ENCODE measurements at regions not wholly inside any gene's neighbourhood (a gene's known extent, or its start where the extent isn't known, plus 50 kb on each side); places are given as distances from the start of the nearest gene placed in this dataset.

DNA sequence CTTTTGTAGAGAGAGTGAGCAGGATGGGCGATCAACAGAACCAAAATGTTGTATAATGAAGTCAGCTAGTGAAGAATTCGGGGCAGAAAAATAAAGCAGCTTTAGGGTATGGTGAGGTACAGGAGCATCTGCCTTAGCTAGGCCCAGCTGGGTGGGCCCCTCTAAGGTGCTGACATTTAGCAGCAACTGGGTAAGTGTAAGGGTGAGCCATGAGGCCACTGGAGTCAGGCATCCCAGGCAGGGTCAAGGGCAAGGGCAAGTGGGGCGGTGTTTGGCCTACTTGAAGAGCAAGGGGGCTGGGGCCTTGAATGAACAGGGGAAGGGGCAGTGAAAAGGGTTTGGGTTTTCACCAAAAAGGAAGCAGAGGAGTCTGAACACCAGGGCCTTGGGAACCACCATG, 583.6 kb downstream of the BCL11B start:
- ChIA-PET CTCF (no interaction called here), POLR2A (no interaction called here)
- H3K27me3 ChIP-seq (ENCODE audit: control insufficient read depth, insufficient read depth, low read length): no peaks in the 10 kb centered on the region
- TF ChIP-seq, protein P1, sequence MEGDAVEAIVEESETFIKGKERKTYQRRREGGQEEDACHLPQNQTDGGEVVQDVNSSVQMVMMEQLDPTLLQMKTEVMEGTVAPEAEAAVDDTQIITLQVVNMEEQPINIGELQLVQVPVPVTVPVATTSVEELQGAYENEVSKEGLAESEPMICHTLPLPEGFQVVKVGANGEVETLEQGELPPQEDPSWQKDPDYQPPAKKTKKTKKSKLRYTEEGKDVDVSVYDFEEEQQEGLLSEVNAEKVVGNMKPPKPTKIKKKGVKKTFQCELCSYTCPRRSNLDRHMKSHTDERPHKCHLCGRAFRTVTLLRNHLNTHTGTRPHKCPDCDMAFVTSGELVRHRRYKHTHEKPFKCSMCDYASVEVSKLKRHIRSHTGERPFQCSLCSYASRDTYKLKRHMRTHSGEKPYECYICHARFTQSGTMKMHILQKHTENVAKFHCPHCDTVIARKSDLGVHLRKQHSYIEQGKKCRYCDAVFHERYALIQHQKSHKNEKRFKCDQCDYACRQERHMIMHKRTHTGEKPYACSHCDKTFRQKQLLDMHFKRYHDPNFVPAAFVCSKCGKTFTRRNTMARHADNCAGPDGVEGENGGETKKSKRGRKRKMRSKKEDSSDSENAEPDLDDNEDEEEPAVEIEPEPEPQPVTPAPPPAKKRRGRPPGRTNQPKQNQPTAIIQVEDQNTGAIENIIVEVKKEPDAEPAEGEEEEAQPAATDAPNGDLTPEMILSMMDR (IDR thresholded peaks at IDR 0.05; ENCODE audit: low read depth, low read length): no peak
- peaks cover 61% of the 10 kb centered on the region for H3K9me3 ChIP-seq (ENCODE audit: control insufficient read depth, insufficient read depth, low read length)
- DNase-seq (ENCODE audit: low read depth, low spot score): no peak
- H3K27ac ChIP-seq (ENCODE audit: low read depth, low read length): no peak overlapping the region
- H3K4me3 ChIP-seq (ENCODE audit: low read depth, low read length): no peak overlapping the region

DNA sequence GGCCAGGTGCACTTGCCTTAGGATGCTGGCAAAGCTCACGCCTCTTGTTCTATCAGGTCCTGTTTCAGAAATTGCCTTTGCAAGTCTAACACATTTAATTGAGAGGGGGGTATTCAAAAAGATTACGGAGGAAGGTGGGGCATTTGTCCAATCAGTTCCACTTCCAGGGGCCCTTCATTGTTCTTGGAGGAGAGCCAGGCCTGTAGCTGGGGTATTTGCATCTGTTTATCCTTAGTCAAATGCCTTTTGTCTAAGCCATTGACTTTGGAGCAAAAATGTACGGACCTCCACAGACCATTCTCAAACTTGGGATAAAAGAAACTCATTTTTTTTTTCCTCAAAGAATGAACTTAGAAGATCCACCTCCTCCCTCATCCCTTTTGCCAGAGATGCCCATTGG, 582.0 kb downstream of the BCL11B start:
- no peaks in the 10 kb centered on the region for H3K27me3 ChIP-seq (ENCODE audit: control insufficient read depth, insufficient read depth, low read length)
- CTCF ChIA-PET: no interaction called here
- POLR2A ChIA-PET: no interaction called here
- no peak for DNase-seq (ENCODE audit: low read depth, low spot score)
- TF ChIP-seq, protein P1 (IDR thresholded peaks at IDR 0.05; ENCODE audit: low read depth, low read length): no peak
- H3K27ac ChIP-seq (ENCODE audit: low read depth, low read length): no peak overlapping the region
- peaks cover 49% of the 10 kb centered on the region for H3K9me3 ChIP-seq (ENCODE audit: control insufficient read depth, insufficient read depth, low read length)
- no peak overlapping the region for H3K4me3 ChIP-seq (ENCODE audit: low read depth, low read length)

DNA sequence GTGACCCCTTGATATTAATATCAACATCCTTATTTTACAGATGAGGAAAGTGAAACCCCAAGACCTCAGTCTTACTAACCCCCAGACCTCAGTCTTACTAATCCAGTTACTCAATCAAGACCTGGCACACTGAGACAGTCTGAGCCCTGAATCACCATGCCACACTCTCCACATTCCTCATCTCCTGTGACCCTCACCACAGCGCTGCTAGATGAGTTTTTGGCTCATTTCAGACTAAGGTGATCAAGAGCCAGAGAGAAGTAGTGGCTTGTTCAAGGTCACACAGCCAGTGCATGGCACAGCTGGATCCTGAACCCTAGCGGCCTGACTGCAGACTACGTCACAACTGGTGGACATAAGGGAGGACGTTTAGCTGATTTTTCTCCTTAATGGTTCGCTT, 579.2 kb downstream of the BCL11B start:
- H3K4me3 ChIP-seq (ENCODE audit: low read depth, low read length): no peak overlapping the region
- CTCF ChIA-PET: no interaction called here
- no peak overlapping the region for H3K27ac ChIP-seq (ENCODE audit: low read depth, low read length)
- no peak for DNase-seq (ENCODE audit: low read depth, low spot score)
- TF ChIP-seq, protein P1 (IDR thresholded peaks at IDR 0.05; ENCODE audit: low read depth, low read length): no peak
- H3K9me3 ChIP-seq (ENCODE audit: control insufficient read depth, insufficient read depth, low read length): peaks cover 34% of the 10 kb centered on the region
- H3K27me3 ChIP-seq (ENCODE audit: control insufficient read depth, insufficient read depth, low read length): no peaks in the 10 kb centered on the region
- POLR2A ChIA-PET: no interaction called here

DNA sequence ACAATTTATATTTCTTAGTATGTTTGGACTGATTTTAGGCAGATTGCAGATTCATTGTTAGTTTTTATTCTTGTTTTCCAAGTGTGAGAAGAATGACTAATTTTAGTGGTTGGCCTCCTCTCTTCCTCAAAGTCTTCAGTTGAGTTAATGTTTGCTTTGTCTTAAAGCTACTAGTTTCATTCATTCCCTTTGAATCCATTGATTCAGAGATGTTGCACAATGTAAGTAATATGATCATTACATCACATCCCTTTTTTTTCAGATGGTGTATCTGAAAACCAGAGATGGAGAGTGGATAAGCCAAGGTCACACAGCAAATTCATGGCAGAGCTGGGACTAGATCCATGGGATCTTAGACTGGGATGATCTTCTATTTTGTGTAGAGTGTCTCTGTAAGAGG, 577.5 kb downstream of the BCL11B start:
- POLR2A ChIA-PET: no interaction called here

DNA sequence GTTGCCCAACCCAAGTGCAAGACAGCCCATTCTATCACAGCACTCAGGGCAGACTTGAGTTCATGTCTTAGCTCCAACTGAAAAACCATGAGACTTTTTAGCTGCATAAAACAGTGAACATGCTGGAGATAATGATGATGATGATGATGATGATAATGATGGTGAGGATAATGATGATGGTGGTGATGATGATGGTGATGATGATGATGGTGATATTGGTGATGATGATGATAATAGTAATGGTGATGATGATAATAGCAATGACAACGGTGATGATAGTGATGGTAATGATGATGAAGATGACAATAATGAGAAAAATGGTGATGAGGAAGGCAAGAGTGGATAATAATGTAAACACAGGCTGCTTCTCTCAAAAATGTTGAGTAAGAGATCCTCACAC, 576.2 kb downstream of the BCL11B start:
- DNase-seq (ENCODE audit: low read depth, low spot score): no peak
- ChIA-PET CTCF (no interaction called here), POLR2A (no interaction called here)
- Histone ChIP-seq H3K27me3 (ENCODE audit: control insufficient read depth, insufficient read depth, low read length) (no peaks in the 10 kb centered on the region), H3K4me3 (ENCODE audit: low read depth, low read length) (no peak overlapping the region), H3K9me3 (ENCODE audit: control insufficient read depth, insufficient read depth, low read length) (peaks cover 36% of the 10 kb centered on the region; the same call in 1 of the 2 replicates), H3K27ac (ENCODE audit: low read depth, low read length) (no peak overlapping the region)
- TF ChIP-seq, protein P1 (IDR thresholded peaks at IDR 0.05; ENCODE audit: low read depth, low read length): no peak

More for the DNA sequence above, 577.5 kb downstream of the BCL11B start:
- H3K9me3 ChIP-seq (ENCODE audit: control insufficient read depth, insufficient read depth, low read length): peaks cover 31% of the 10 kb centered on the region; the same call in 1 of the 2 replicates
- TF ChIP-seq, protein P1 (IDR thresholded peaks at IDR 0.05; ENCODE audit: low read depth, low read length): no peak
- no peak overlapping the region for H3K27ac ChIP-seq (ENCODE audit: low read depth, low read length)
- CTCF ChIA-PET: no interaction called here
- H3K27me3 ChIP-seq (ENCODE audit: control insufficient read depth, insufficient read depth, low read length): no peaks in the 10 kb centered on the region
- DNase-seq (ENCODE audit: low read depth, low spot score): no peak
- H3K4me3 ChIP-seq (ENCODE audit: low read depth, low read length): no peak overlapping the region

Measured in AG04450 (cell line).